ENCODE measurements at regions not wholly inside any gene's neighbourhood (a gene's known extent, or its start where the extent isn't known, plus 50 kb on each side); places are given as distances from the start of the nearest gene placed in this dataset.

GRCh38 chr7:25821225-25821624 lies 330.8 kb upstream of the NFE2L3 start:
- no peak for TF ChIP-seq POLR2A (IDR thresholded peaks at IDR 0.05)
- TF ChIP-seq, protein P1, sequence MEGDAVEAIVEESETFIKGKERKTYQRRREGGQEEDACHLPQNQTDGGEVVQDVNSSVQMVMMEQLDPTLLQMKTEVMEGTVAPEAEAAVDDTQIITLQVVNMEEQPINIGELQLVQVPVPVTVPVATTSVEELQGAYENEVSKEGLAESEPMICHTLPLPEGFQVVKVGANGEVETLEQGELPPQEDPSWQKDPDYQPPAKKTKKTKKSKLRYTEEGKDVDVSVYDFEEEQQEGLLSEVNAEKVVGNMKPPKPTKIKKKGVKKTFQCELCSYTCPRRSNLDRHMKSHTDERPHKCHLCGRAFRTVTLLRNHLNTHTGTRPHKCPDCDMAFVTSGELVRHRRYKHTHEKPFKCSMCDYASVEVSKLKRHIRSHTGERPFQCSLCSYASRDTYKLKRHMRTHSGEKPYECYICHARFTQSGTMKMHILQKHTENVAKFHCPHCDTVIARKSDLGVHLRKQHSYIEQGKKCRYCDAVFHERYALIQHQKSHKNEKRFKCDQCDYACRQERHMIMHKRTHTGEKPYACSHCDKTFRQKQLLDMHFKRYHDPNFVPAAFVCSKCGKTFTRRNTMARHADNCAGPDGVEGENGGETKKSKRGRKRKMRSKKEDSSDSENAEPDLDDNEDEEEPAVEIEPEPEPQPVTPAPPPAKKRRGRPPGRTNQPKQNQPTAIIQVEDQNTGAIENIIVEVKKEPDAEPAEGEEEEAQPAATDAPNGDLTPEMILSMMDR (IDR thresholded peaks at IDR 0.05) = no peak
